IMR-90 (cell line): ENCODE measurements at regions not wholly inside any gene's neighbourhood (a gene's known extent, or its start where the extent isn't known, plus 50 kb on each side); places are given as distances from the start of the nearest gene placed in this dataset.

Source experiments
- ATAC-seq: fragments of 200-7000 bp; cut with Tn5 transposase; 2 replicates; pipeline ENCODE4 v1.9.1; 2020; ENCODE audit warnings: low read depth, mild to moderate bottlenecking, moderate library complexity
- BruUV-seq: library from RNA; stranded (reverse); fragments of 400-500 nt; replicated peaks from 2 replicates; lab custom pipeline; 2021; lab: Mats Ljungman, UMichigan
- CTCF ChIA-PET: fragments of 300-600 bp; formaldehyde crosslinking; extraction: SDS; loops from one replicate; lab custom pipeline; 2021; ENCODE audit warnings: antibody characterized with exemption; lab: Yijun Ruan, JAX
- POLR2A ChIA-PET: fragments of 300-600 bp; sonication (Branson Sonifier 250); formaldehyde crosslinking; loops from one replicate; lab custom pipeline; 2022; ENCODE audit warnings: antibody characterized with exemption; ENCODE audit not compliant: unreplicated experiment; lab: Charles Lee
- DNase-seq: peaks from one replicate; pipeline ENCODE4 v3.0.0; 2013
- H2AFZ ChIP-seq: replicated peaks from 2 replicates; pipeline ENCODE3; 2013; ENCODE audit warnings: low read length, mild to moderate bottlenecking; ENCODE audit not compliant: poor library complexity
- H2AK5ac ChIP-seq: 2 replicates; pipeline ENCODE4 v1.6.1; 2013; ENCODE audit warnings: low read depth, low read length, inconsistent platforms
- H2AK9ac ChIP-seq: replicated peaks from 2 replicates; pipeline ENCODE3; 2013; ENCODE audit warnings: mild to moderate bottlenecking, low read depth, low read length, moderate library complexity; ENCODE audit not compliant: poor library complexity
- H2BK120ac ChIP-seq: 2 replicates; pipeline ENCODE4 v1.6.1; 2013; ENCODE audit warnings: low read depth, low read length, inconsistent platforms
- H2BK15ac ChIP-seq: 3 replicates; pipeline ENCODE4 v1.6.1; 2013; ENCODE audit warnings: low read depth, low read length, inconsistent platforms
- H2BK20ac ChIP-seq: 2 replicates; pipeline ENCODE4 v1.6.1; 2013; ENCODE audit warnings: low read depth, mild to moderate bottlenecking, inconsistent platforms, low read length, moderate library complexity
- H2BK5ac ChIP-seq: 2 replicates; pipeline ENCODE4 v1.6.1; 2013; ENCODE audit warnings: mild to moderate bottlenecking, low read depth, low read length, inconsistent platforms; ENCODE audit not compliant: poor library complexity, severe bottlenecking
- H3K14ac ChIP-seq: replicated peaks from 2 replicates; pipeline ENCODE4 v1.6.1; 2013; ENCODE audit warnings: low read depth, low read length, inconsistent platforms
- H3K18ac ChIP-seq: 2 replicates; pipeline ENCODE4 v1.6.1; 2013; ENCODE audit warnings: low read depth, low read length, control low read depth
- H3K23ac ChIP-seq: 2 replicates; pipeline ENCODE4 v1.6.1; 2013; ENCODE audit warnings: low read depth, low read length, inconsistent platforms
- H3K27ac ChIP-seq: 2 replicates; pipeline ENCODE4 v1.5.1; 2013; ENCODE audit warnings: mild to moderate bottlenecking, control low read depth, low read length; ENCODE audit not compliant: insufficient read depth
- H3K27me3 ChIP-seq: 2 replicates; pipeline ENCODE4 v1.6.1; 2013; ENCODE audit warnings: low read length; ENCODE audit not compliant: control insufficient read depth, insufficient read depth
- H3K36me3 ChIP-seq: 2 replicates; pipeline ENCODE4 v1.6.1; 2013; ENCODE audit warnings: low read length, mixed read lengths; ENCODE audit not compliant: control insufficient read depth, insufficient read depth
- H3K4ac ChIP-seq: 2 replicates; pipeline ENCODE4 v1.6.1; 2013; ENCODE audit warnings: low read depth, low read length, inconsistent platforms
- H3K4me1 ChIP-seq: 2 replicates; pipeline ENCODE4 v1.6.1; 2013; ENCODE audit warnings: low read length, mixed read lengths; ENCODE audit not compliant: control insufficient read depth, insufficient read depth
- H3K4me2 ChIP-seq: 2 replicates; pipeline ENCODE4 v1.6.1; 2013; ENCODE audit warnings: low read depth, mild to moderate bottlenecking, control low read depth, low read length, moderate library complexity
- H3K4me3 ChIP-seq: 2 replicates; pipeline ENCODE4 v1.5.1; 2013; ENCODE audit warnings: low read depth, mild to moderate bottlenecking, control low read depth, low read length, moderate library complexity; ENCODE audit not compliant: insufficient read depth
- H3K56ac ChIP-seq: 2 replicates; pipeline ENCODE4 v1.6.1; 2013; ENCODE audit warnings: low read length, inconsistent platforms; ENCODE audit not compliant: insufficient read depth; ENCODE audit errors: extremely low read depth
- H3K79me1 ChIP-seq, 2 experiments: 2 replicates each; pipeline ENCODE4 v1.6.1; 2013; ENCODE audit warnings: low read length in 2 of 2, inconsistent platforms in 1 of 2, low read depth in 1 of 2
- H3K9ac ChIP-seq: 2 replicates; pipeline ENCODE4 v1.6.1; 2013; ENCODE audit warnings: low read depth, low read length, control low read depth
- H3K9me1 ChIP-seq: 2 replicates; pipeline ENCODE4 v1.6.1; 2013; ENCODE audit warnings: low read length, inconsistent platforms; ENCODE audit not compliant: insufficient read depth
- H3K9me3 ChIP-seq: 2 replicates; pipeline ENCODE4 v1.6.1; 2013; ENCODE audit warnings: low read length; ENCODE audit not compliant: control insufficient read depth, insufficient read depth
- H4K20me1 ChIP-seq: 2 replicates; pipeline ENCODE4 v1.6.1; 2013; ENCODE audit warnings: low read length, inconsistent platforms; ENCODE audit not compliant: insufficient read depth
- H4K5ac ChIP-seq: 2 replicates; pipeline ENCODE4 v1.6.1; 2013; ENCODE audit warnings: mild to moderate bottlenecking, low read depth, low read length, control low read depth
- H4K8ac ChIP-seq, 2 experiments: 2 replicates each; pipeline ENCODE4 v1.6.1; 2013; ENCODE audit warnings: low read depth in 2 of 2, low read length in 2 of 2, control low read depth in 1 of 2, inconsistent platforms in 1 of 2
- H4K91ac ChIP-seq: 2 replicates; pipeline ENCODE4 v1.6.1; 2013; ENCODE audit warnings: low read depth, low read length, inconsistent platforms; ENCODE audit not compliant: insufficient read depth
- CEBPB ChIP-seq: IDR thresholded peaks from 2 replicates; pipeline ENCODE4 v1.6.1; 2012; ENCODE audit warnings: low read depth, low read length, improper control_type of control experiment
- CHD1 ChIP-seq: IDR thresholded peaks from 2 replicates; pipeline ENCODE4 v1.6.1; 2012; ENCODE audit warnings: low read depth, low read length, improper control_type of control experiment
- MAZ ChIP-seq: IDR thresholded peaks from 2 replicates; pipeline ENCODE4 v1.6.1; 2012; ENCODE audit warnings: low read depth, mild to moderate bottlenecking, low read length, improper control_type of control experiment, moderate library complexity, borderline replicate concordance
- POLR2A ChIP-seq: IDR thresholded peaks from 2 replicates; pipeline ENCODE4 v1.6.1; 2012; ENCODE audit warnings: mild to moderate bottlenecking, low read depth, low read length
- RAD21 ChIP-seq: IDR thresholded peaks from 2 replicates; pipeline ENCODE4 v1.6.1; 2012; ENCODE audit warnings: low read length, improper control_type of control experiment
- RCOR1 ChIP-seq: IDR thresholded peaks from 2 replicates; pipeline ENCODE4 v1.6.1; 2012; ENCODE audit warnings: mild to moderate bottlenecking, low read length, improper control_type of control experiment; ENCODE audit not compliant: insufficient replicate concordance
- RFX5 ChIP-seq: IDR thresholded peaks from 2 replicates; pipeline ENCODE4 v1.8.0; 2012; ENCODE audit warnings: low read depth, mild to moderate bottlenecking, low read length, moderate library complexity
- SMC3 ChIP-seq: fragments of 150-350 bp; IDR thresholded peaks from 2 replicates; pipeline ENCODE4 v1.6.1; 2016; ENCODE audit warnings: low read depth, mild to moderate bottlenecking, antibody characterized with exemption, low read length, moderate library complexity
- WGBS, 2 experiments: methylation state at CpG; one replicate each; pipeline versions ENCODE4 v1.1.5 to v1.1.7; 2013; ENCODE audit warnings: missing lambda C conversion rate in 2 of 2; ENCODE audit not compliant: insufficient read length in 1 of 2; ENCODE audit errors: extremely low coverage in 2 of 2; 5-methylcytosine and 5-hydroxymethylcytosine counted together
- dilution Hi-C: fragments of 300-500 bp; cut with HindIII; formaldehyde crosslinking; loops from one replicate; pipeline ENCODE4 v1.14.3; 2018; ENCODE audit warnings: low sequenced_read_pairs; ENCODE audit not compliant: unreplicated experiment
- in situ Hi-C: fragments of 300-500 bp; cut with MboI; formaldehyde crosslinking; loops from 3 replicates; pipeline ENCODE4 v1.14.3; 2019; ENCODE audit warnings: low sequenced_read_pairs, inconsistent platforms, mixed read lengths
- intact Hi-C: fragments of 100-400 bp; cut with micrococcal nuclease; formaldehyde crosslinking; loops from 2 replicates; pipeline ENCODE4 v1.10.0; 2022
- TF ChIP-seq, protein P1 (sequence below): fragments of 150-350 bp; IDR thresholded peaks from 2 replicates; pipeline ENCODE4 v1.6.1; 2016; ENCODE audit warnings: low read depth, mild to moderate bottlenecking, low read length, moderate library complexity, borderline replicate concordance

- DNase-seq = no peak
These were observed 1297.6 kb upstream of the ALCAM start for GRCh38 chr3:104069114-104069513.

More at GRCh38 chr3:104069114-104069513, 1297.6 kb upstream of the ALCAM start:
- Histone ChIP-seq H3K9me3 (no peaks in the 10 kb centered on the region), H3K9ac (no peak overlapping the region), H3K4me1 (no peaks in the 10 kb centered on the region), H2AK9ac (no peak overlapping the region), H2AFZ (no peak overlapping the region), H2BK20ac (no peak overlapping the region), H3K36me3 (no peaks in the 10 kb centered on the region), H3K4me2 (no peak overlapping the region), H3K56ac (no peak overlapping the region), H4K8ac (no peak overlapping the region), H3K14ac (no peak overlapping the region), H3K27me3 (no peaks in the 10 kb centered on the region), H3K4ac (no peak overlapping the region), H2AK5ac (no peak overlapping the region), H4K20me1 (no peaks in the 10 kb centered on the region), H4K5ac (no peak overlapping the region), H3K18ac (no peak overlapping the region), H3K79me1 (no peaks in the 10 kb centered on the region), H2BK120ac (no peak overlapping the region), H3K4me3 (no peak overlapping the region), H3K27ac (no peak overlapping the region), H4K91ac (no peak overlapping the region), H2BK5ac (no peak overlapping the region), H3K23ac (no peak overlapping the region), H2BK15ac (no peak overlapping the region), H3K9me1 (no peaks in the 10 kb centered on the region)
- intact Hi-C loops = no loop called here
- in situ Hi-C loops = no loop called here
- ChIA-PET POLR2A (no interaction called here), CTCF (no interaction called here)
- WGBS, 2 experiments = no CpG with 5 or more reads among the region's 3 CpGs
- ATAC-seq = no peak
- dilution Hi-C loops = no loop called here
- BruUV-seq = no TSS peak
- TF ChIP-seq CEBPB (no peak), RFX5 (no peak), RCOR1 (no peak), MAZ (no peak), CHD1 (no peak), RAD21 (no peak), POLR2A (no peak), SMC3 (no peak)
- TF ChIP-seq, protein P1, sequence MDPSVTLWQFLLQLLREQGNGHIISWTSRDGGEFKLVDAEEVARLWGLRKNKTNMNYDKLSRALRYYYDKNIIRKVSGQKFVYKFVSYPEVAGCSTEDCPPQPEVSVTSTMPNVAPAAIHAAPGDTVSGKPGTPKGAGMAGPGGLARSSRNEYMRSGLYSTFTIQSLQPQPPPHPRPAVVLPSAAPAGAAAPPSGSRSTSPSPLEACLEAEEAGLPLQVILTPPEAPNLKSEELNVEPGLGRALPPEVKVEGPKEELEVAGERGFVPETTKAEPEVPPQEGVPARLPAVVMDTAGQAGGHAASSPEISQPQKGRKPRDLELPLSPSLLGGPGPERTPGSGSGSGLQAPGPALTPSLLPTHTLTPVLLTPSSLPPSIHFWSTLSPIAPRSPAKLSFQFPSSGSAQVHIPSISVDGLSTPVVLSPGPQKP = no peak
